HG02678 (cell line): ENCODE measurements at regions not wholly inside any gene's neighbourhood (a gene's known extent, or its start where the extent isn't known, plus 50 kb on each side); places are given as distances from the start of the nearest gene placed in this dataset.
"Not testable (repeated sequence)": the region's sequence is repeated elsewhere in the genome, so short reads cannot be mapped to it uniquely, and the experiment has no call there.

ENCODE experiments used
- ATAC-seq: cut with Tn5 transposase; IDR thresholded peaks from one replicate; pipeline ENCODE4 v1.9.1; 2021; ENCODE audit warnings: mild to moderate bottlenecking, moderate library complexity; ENCODE audit not compliant: unreplicated experiment

DNA sequence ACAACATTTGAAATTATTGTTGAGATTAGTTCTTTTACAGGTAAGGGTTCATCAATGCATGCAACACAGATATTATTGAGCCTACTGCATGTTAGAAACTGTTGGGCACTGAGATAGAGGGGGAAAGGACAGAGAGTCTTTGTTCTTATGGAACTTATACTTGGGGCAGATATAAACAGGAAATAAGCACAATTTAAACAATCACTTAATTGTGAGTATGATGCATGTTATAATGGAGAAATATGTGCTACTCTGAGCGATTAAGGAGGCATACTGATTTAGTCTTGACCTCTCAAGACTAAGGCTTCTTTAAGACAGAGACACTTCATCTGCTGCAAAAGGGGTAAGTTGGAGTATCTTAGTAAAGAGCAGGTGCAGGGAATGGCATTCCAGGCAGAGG is 593.3 kb downstream of the CCSER2 start:
- ATAC-seq = no peak

DNA sequence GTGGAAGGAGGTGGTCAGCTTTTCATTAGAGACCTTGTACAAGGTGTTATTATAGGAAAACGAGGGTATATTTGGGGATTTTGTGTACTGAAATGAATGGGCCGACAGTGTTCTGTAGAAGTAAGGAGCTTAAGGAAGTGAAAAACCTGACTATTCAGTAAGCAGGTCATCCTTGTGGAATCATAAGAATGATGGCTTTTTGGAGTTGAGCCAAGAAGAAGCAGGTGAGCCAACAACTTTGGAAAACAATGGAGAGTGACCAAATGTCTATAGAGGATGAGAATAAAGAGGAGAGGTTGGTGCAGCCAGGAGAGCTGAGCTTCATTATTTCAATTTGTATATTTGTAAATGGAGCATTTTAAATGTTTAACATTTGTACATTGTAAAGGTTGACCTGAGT is 595.7 kb downstream of the CCSER2 start:
- no peak for ATAC-seq

DNA sequence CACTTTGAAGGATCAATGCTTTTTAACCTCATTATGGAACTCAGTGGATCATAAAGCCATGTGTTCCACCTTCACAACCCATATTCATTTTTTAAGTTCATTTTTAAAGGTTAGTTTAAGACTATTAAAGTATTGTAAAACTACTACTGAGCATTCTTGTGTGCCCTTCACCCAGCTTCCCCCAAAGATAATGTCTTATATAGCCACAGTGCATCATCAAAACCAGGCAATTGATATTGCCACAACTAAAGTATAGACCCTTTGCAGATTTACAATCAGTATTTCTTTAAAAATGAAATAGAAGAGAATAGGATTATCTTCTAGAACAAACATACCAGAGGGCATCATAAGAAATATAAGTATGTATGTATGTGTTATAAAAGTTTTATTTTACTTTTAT is 597.1 kb downstream of the CCSER2 start:
- no peak for ATAC-seq

GRCh38 chr10:84933402-84933801 is 605.0 kb downstream of the CCSER2 start:
- no peak for ATAC-seq

DNA sequence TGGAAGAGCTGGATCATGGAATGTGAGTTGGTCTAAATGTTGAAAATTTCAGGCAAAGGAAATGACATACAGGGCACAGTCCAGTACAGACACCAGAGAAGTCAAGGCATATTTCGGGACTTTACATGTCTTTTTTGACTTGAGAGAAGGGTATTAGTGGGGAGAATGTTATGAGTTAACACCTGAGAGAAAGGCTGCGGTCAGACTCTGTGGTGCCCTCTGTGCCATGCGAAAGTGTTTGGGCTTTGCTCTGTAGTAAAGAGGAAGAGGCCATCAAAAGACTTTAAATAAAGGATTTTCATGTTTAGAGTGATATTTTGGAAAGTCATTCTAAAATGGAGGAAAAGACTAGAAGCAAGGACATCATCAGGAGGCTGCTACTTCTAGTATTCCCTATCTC is 607.4 kb downstream of the CCSER2 start:
- ATAC-seq = no peak

DNA sequence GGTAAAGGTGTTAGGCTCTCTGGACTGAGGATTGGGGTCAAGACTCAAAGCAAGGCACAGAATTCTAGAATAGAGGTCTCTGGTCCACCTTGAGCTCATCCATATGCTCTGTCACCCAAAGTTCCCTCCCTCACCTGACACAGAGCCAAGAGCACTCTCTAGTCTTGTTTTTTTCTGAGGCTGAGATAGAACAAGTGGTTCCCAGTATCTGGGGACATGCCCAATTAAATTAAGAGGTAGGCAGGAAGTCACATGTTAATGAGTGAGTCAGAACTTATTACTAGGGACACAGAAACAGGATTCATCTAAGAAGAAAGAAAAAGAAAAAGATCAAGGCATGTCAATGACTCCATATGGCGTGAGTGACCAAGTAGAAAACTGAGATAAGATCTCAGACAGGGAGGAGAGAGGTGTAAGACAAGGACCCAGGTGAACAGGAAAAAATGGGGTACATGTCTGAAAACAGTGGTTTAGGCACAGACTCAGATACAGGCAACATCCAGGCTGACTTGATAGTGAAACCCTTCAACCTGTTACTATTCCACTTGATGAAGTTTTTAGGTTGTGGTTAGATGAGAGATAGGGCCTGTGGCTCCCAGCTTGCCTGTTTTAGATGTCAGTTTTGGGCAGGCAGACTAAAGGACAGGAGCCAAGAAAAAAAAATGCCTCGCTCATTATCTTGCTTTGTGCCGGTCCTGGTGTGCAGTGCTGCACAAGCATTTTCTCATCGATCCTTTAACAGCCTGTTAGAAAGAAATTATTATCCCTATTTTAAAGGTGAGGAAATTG is 609.9 kb downstream of the CCSER2 start:
- no peak for ATAC-seq

GRCh38 chr10:84943541-84943940 is 615.2 kb downstream of the CCSER2 start:
- no peak for ATAC-seq

- no peak for ATAC-seq
Measured at GRCh38 chr10:84944187-84944586, 615.8 kb downstream of the CCSER2 start.

GRCh38 chr10:84945791-84946190 is 617.4 kb downstream of the CCSER2 start:
- no peak for ATAC-seq

GRCh38 chr10:84946904-84947303 is 618.5 kb downstream of the CCSER2 start:
- ATAC-seq = no peak

GRCh38 chr10:84948644-84949043 is 620.3 kb downstream of the CCSER2 start:
- ATAC-seq = no peak

DNA sequence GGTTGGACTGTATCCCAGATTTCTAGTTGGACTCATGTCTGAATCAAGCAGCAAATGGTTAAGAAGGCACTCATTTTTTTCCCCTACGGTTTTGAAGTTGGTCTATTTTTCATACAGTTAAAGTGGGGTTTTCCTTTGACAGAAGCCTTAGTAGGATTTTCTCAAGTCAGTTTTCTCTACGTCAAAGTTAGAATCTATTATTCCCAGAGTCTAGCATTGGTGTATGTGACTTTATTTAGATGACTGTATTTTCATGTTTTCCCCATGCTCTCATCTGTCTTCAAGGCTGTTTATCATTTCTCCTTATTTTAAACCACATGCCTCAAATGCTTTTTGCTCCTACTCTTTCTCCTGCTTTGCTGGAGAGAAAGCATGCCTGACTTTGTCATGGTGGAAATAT is 623.2 kb downstream of the CCSER2 start:
- no peak for ATAC-seq

DNA sequence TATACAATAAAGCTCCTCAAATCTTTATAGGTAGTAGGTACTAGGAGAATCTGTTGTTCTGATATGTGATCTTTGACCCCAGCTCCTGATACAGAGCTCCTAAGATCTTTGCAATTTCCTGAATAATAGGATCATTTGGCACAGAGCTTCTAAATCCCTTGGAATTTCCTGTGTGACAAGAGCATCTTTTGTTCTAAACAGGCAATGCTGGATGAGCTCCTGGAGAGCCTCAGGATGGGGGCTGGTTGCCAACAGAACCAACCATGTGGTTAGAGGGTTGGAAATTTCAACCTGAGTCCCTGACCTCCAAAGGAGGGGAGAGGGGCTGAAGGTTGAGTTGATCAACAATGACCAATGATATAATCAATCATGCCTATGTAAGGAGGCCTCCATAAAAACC is 629.0 kb downstream of the CCSER2 start:
- ATAC-seq = no peak

DNA sequence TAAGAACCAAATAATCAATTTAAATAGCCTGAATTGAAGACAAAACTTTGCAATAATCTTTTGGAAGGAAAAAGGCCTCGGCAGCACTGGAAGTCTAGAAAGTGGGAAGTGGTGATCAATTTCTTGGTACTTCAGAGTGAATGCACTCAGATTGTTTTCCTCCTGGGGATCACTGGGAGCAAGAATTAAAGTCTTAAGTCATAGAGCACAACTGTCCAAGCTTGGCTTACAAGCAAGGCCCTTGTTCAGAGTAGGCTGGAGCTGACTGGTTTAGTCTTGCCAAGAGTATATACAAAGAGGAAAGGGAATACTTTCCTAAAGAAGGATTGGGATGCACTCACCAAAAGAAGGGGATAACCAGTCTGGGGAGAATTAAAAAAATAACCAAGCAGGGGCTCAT is 637.1 kb downstream of the CCSER2 start:
- no peak for ATAC-seq

DNA sequence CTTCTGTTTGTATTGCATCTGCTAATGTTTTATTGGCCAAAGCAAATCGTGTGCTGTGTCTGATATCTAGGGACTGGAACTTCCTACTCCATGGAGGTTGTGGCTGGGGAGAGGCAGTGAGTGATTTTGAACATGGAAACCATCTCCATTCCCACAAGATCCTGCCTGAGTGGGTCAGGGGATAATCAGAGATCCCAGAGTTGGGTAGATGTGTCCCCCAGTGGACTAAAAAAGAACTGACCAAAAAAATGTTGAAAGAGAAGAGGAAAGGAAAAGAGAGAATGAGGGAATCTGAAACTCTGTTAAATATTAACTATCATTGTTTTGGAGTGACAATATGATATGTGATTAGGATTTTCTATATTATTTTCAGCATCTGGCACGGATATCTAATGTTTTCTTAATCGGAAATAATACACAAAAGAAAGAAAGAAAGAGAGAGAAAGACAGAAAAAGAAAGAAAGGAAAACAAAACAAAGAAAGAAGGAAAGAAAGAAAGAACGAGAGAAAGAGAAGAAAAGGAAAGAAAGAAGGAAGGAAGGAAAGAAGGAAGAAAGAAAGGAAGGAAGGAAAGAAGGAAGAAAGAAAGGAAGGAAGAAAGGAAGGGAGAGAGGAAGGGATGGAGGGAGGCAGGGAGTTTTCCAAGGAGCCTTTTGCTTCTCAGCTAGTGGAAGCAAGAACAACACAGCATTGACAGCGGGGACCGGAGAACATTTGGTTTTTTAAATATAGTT is 638.5 kb downstream of the CCSER2 start:
- ATAC-seq = no peak

DNA sequence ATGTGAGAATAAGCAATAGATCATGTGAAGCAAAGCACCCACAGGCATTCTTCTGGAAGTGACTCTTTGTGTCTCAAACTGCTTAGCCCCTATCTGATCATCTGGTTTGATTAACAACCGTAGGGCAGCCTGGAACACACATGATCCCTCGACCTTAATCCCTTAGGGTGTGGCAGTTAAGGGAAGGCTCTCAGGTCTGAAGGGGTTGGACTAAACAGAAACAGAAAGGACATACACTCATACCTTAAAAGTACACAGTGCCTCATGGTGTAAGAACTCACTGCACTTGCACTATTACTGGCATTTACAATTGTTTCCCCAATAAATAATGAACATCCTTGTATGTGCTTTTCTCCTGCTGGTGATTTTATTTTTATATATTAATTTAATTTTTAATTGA is 640.9 kb downstream of the CCSER2 start:
- not testable (repeated sequence) for ATAC-seq

- no peak for ATAC-seq
Measured at GRCh38 chr10:84987039-84987438, 658.6 kb downstream of the CCSER2 start.

DNA sequence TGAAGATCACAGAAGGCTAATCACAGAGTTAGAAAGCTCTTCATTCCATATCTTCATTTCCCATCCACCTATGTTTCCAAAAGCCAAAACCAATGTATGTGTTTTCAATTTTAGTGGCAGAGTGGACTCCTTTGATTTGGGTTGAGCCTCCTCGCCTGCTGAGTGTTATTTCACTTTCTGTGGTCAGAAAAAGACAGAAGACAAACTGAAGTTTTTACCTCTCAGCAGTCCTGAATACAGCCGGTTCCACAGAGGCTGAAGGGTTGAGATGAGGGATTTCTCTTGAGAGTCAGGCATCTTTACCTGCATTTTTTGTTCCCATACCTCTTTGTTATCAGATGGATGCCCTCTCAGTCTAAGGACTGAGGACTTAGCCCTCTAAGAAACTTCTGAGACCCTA is 659.6 kb downstream of the CCSER2 start:
- ATAC-seq = no peak

DNA sequence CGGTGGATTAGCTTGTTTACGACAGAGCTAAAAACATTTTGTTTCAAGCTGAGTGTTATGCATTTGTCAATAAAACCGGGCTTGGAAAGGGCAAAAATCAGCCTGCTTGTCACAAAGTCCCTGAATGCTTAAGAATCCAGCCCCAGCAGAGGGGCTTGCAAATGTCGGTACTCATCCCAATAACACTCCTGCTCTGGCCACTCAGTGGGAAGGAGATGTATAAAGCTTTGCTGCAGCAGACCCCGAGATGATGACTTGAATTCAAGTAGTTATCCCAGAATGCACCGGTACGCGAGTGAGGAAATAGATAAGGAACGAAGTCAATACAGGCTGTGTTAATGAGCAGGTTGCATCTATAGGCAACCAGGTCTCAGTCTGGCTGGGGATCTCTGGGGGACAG is 662.3 kb downstream of the CCSER2 start:
- ATAC-seq = no peak

DNA sequence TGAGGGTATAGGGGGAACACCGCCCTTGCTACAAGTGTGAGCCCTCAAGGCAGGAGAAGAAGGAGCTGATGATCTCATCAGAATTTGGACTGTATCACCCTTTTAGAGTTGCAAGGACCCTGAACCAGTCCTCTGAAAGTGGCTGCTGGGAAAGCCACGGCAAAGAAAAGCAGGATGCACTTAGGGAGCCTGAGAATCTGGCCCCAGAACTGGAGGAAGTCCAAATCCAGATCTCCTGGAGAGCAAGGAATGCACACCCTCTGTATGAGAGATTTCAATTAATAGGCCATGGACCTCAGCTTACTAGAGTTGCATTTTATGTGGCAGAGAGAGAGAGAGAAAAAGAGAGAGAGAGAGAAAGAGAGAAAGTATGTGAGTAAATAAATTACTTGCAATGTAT is 662.9 kb downstream of the CCSER2 start:
- ATAC-seq = no peak

DNA sequence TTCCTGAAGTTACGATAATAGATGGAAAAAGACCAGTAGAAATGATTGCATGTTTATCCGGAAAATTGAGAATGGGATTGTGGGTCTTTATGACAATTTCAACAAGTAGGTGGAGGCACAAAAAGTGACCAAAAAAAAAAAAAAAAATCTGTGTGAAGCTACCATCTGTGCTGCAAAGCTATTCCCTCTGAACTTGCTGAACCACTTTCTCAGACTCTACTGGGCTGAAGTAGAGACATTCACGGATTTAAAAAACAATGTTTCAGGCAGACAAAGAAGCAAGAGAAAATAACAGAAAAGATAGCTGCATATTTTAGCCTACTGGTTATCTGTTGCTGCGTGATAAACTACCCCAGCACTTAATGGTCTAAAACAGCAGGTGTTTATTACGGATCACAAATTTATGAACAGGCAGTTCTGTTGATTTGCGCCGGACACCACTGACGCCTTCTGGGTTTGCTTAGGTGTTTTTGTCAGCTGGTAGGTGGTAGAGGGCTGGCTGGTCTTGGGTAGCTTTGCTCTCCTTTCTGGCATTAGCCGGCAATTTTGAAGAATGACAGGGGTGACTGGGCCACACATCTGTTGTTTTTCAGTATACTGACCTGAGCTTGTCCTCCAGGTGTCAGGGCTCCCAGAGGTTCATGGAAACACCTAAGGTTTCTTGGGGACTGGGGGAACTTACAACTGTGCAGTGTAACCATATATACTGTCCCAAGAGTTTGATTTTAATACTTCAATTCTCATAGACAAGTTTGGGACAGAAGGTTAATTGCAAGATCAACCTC is 665.1 kb downstream of the CCSER2 start:
- no peak for ATAC-seq

GRCh38 chr10:84994722-84995121 is 666.3 kb downstream of the CCSER2 start:
- no peak for ATAC-seq
